Stimulated activated naive B cell treated with anti-CD40 and anti-IgM and Interleukin-4, amounts not matched to agents 10 μg/mL and 1 μg/mL and 100 μg/mL, for 72 hours (primary cell): ENCODE measurements at regions not wholly inside any gene's neighbourhood (a gene's known extent, or its start where the extent isn't known, plus 50 kb on each side); places are given as distances from the start of the nearest gene placed in this dataset.
"Not testable (repeated sequence)": the region's sequence is repeated elsewhere in the genome, so short reads cannot be mapped to it uniquely, and the experiment has no call there.

Experiments
- ATAC-seq, 2 donors: fragments of 150-1000 bp; cut with Tn5 transposase; replicated peaks; 2 replicates each; pipeline ENCODE4 v1.10.0; 2021; ENCODE audit warnings: moderate library complexity in 1 of 2
- DNase-seq: peaks from one replicate; pipeline ENCODE4 v3.0.0; 2021
- H3K27ac Mint-ChIP-seq: one replicate; pipeline ENCODE4 v1.8.0; 2022; ENCODE audit warnings: mild to moderate bottlenecking, mixed read lengths
- H3K27me3 Mint-ChIP-seq, 2 donors: one replicate each; pipeline ENCODE4 v1.8.0; 2022; ENCODE audit warnings: mixed read lengths in 2 of 2
- H3K36me3 Mint-ChIP-seq, 2 donors: one replicate each; pipeline ENCODE4 v1.8.0; 2022; ENCODE audit warnings: mixed read lengths in 2 of 2, mild to moderate bottlenecking in 1 of 2
- H3K4me1 Mint-ChIP-seq, 2 donors: one replicate each; pipeline ENCODE4 v1.8.0; 2022; ENCODE audit warnings: mixed read lengths in 2 of 2, mild to moderate bottlenecking in 1 of 2
- H3K4me3 Mint-ChIP-seq, 2 donors: one replicate each; pipeline ENCODE4 v1.8.0; 2022; ENCODE audit warnings: mild to moderate bottlenecking in 2 of 2, mixed read lengths in 2 of 2, moderate library complexity in 1 of 2
- H3K9me3 Mint-ChIP-seq, 2 donors: one replicate each; pipeline ENCODE4 v1.8.0; 2022; ENCODE audit warnings: mixed read lengths in 2 of 2, mild to moderate bottlenecking in 1 of 2

DNA sequence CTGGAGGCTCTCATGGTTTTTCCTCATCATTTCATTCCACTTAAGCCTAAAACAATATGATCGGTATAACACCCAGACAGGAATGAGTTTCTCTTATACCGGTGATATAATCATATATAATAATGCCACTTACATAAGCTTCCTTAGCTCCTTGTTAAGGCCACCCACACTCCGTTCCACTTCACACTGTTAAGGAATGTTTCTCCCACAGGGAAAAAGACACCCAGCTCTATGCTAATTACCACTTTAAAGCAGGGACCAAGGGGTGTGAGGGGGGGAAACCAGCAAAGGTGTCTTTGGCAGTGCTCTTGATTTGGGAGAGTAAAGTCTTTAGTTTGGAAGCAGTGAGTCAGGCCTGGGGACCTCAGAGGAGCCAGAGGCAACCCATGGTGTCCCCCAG is 245.4 kb downstream of the NPIPA7 start:
- H3K4me1 Mint-ChIP-seq, DNase-seq, H3K27ac Mint-ChIP-seq, H3K27me3 Mint-ChIP-seq, H3K36me3 Mint-ChIP-seq, H3K9me3 Mint-ChIP-seq, H3K4me3 Mint-ChIP-seq, ATAC-seq: not testable (repeated sequence)

DNA sequence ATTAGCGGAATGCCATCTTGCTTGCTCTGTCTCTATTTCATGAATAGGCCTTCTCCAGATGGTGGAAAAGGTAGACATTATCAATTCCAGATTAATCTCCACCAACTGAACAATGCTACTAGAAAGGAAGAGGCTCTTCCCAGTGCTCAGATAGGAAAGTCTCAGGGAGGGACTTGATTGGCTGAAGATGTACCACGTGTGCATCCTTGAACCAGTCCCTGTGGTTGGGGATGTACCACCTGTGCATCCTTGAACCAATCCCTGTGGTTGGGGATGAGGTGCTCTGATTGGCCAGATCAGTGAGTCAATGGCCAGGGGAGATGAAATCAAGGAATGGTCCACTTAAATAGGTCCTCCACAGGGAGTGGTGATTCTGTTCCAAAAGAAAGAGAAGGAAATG is 246.2 kb downstream of the NPIPA7 start:
- H3K4me1 Mint-ChIP-seq, H3K27ac Mint-ChIP-seq, H3K4me3 Mint-ChIP-seq, H3K9me3 Mint-ChIP-seq, DNase-seq, H3K36me3 Mint-ChIP-seq, H3K27me3 Mint-ChIP-seq, ATAC-seq: not testable (repeated sequence)

DNA sequence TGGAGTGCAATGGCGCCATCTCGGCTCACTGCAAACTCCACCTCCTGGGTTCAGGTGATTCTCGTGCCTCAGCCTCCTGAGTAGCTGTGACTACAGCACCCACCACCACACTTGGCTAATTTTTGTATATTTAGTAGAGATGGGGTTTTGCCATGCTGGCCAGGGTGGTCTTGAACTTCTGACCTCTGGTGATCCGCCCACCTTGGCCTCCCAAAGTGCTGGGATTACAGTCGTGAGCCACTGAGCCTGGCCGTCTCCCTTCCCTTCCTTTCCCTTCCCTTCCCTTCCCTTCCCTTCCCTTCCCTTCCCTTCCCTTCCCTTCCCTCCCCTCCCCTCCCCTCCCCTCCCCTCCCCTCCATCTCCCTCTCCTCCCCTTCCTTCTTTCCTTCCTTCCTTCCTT is 248.9 kb downstream of the NPIPA7 start:
- H3K4me3 Mint-ChIP-seq, H3K4me1 Mint-ChIP-seq, ATAC-seq, H3K27me3 Mint-ChIP-seq, H3K36me3 Mint-ChIP-seq, H3K27ac Mint-ChIP-seq, H3K9me3 Mint-ChIP-seq, DNase-seq: not testable (repeated sequence)

DNA sequence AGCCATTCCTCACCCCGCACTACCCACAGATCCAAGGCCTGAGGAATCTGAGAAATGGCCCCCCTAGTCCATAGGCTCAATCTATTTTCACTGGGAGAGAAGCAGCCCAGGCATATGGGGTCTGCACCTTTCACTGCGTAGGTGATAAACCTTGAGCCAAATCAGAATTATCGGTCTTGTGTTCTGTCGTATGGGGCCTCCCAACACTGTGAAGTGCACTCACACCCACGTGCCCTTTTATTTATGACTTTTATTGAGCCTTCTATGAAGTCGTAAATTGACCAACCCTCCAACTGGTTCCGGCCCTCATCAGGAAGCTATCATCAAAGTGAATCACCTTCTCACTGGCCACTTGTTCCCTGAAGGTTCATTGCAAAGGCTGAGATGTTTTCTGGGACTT is 259.3 kb downstream of the NPIPA7 start:
- H3K9me3 Mint-ChIP-seq, ATAC-seq, H3K27me3 Mint-ChIP-seq, H3K4me1 Mint-ChIP-seq, H3K4me3 Mint-ChIP-seq, H3K36me3 Mint-ChIP-seq, H3K27ac Mint-ChIP-seq, DNase-seq: not testable (repeated sequence)

DNA sequence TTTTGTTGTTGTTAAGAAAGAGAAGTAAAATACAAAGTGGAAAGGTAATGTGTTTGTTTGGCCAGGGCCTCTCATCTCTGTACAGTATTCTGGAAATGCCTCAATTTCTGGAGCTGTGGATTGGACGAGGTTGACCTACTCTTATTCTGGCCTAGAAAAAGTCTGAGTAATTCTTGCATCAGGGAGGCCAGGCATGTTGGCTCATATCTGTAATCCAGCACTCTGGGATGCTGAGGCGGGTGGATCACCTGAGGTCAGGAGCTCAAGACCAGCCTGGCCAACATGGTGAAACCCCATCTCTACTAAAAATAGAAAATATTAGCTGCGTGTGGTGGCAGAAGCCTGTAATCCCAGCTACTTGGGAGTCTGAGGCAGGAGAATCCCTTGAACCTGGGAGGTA is 259.8 kb downstream of the NPIPA7 start:
- ATAC-seq, H3K27me3 Mint-ChIP-seq, H3K27ac Mint-ChIP-seq, H3K4me3 Mint-ChIP-seq, H3K4me1 Mint-ChIP-seq, H3K9me3 Mint-ChIP-seq, DNase-seq, H3K36me3 Mint-ChIP-seq: not testable (repeated sequence)

DNA sequence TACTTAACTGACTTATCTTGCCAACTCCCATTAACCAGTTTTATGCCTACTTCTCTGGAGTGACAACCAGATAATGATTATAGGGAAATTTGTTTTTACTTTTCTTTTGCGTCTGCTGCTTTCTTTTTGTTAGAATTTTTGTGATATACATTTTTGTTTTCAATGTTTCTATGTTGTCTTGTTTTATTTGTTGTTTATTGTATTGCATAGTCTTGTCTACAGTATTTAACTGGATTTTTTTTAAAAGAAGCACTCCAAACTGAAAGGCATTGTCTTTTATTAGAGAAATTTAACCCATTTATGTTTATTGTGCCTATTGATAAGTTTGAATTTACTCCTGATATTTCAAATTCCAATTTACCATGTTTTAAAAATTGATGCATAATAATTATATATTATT is 264.9 kb downstream of the NPIPA7 start:
- H3K4me3 Mint-ChIP-seq, H3K27ac Mint-ChIP-seq, H3K9me3 Mint-ChIP-seq, ATAC-seq, DNase-seq, H3K36me3 Mint-ChIP-seq, H3K27me3 Mint-ChIP-seq, H3K4me1 Mint-ChIP-seq: not testable (repeated sequence)

DNA sequence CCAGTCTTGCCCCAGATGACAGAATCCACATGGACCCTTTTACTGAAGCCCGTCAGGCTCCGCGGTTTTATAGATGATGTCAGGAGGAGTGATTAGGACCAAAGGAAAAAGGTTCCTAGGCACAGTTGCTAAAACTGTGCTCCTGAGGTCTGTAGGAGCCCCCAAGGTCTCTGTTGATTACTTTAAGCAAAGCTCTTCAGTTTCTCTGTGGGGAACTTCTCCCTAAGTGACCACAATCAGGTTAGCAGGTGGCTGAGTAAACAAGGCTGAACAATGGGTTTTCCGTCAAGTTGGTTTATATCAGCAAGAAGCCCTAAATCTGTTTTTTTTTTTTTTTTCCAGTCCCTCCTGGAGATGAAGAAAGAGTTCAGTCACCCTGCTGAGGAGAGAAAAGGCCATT is 269.1 kb downstream of the NPIPA7 start:
- not testable (repeated sequence) for H3K4me1 Mint-ChIP-seq, H3K36me3 Mint-ChIP-seq, H3K4me3 Mint-ChIP-seq, DNase-seq, ATAC-seq, H3K9me3 Mint-ChIP-seq, H3K27me3 Mint-ChIP-seq, H3K27ac Mint-ChIP-seq

DNA sequence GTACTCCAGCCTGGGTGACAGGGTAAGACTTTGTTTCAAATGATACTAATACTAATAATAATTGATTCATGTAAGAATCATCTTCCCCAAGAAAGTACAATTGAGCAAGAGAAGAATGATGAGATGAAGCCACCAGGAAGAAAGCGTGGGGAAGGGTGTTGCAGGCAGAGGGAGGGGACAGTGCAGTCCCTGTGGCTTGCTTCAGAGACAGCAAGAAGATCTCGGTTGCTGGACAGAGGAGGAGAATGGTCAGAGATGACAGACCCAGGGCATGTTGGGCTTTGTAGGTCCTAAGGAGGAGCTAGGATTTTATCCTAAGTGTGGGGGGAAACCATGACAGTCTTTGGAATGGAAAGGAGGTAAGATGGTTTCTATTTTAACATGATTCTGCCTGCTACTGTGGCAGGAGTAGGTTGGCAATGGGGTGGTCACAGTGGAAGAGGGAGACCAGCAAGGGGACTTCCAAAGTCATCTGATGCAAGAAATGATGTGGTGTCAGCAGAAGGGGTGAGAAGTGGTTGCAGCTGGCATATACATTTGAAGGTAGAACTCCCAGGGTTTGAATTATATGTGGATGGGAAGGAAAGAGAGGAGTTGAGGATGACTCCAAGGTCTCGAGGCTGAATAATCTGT is 293.4 kb downstream of the NPIPA7 start:
- H3K27me3 Mint-ChIP-seq, H3K4me1 Mint-ChIP-seq, H3K9me3 Mint-ChIP-seq, DNase-seq, H3K36me3 Mint-ChIP-seq, ATAC-seq, H3K27ac Mint-ChIP-seq, H3K4me3 Mint-ChIP-seq: not testable (repeated sequence)

DNA sequence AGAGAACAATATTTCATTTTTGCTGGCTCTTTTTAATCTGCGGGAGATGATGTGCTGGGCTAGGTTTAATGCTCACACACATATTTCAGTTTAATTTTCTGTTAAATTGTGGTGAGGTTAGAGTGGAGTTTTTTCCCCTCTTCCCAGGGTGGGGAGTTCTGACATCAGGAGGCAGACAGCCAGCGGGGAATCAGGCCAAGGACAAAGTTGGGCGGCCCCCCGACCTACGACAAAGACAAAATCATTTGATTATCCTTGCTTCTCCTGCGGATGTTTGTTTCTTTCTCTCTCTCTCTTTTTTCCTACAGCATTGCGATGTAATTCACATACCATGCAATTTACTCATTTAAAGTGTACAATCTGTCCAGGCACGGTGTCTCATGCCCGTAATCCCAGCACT is 295.9 kb downstream of the NPIPA7 start:
- not testable (repeated sequence) for DNase-seq, H3K36me3 Mint-ChIP-seq, H3K27ac Mint-ChIP-seq, H3K4me1 Mint-ChIP-seq, H3K4me3 Mint-ChIP-seq, H3K9me3 Mint-ChIP-seq, ATAC-seq, H3K27me3 Mint-ChIP-seq

DNA sequence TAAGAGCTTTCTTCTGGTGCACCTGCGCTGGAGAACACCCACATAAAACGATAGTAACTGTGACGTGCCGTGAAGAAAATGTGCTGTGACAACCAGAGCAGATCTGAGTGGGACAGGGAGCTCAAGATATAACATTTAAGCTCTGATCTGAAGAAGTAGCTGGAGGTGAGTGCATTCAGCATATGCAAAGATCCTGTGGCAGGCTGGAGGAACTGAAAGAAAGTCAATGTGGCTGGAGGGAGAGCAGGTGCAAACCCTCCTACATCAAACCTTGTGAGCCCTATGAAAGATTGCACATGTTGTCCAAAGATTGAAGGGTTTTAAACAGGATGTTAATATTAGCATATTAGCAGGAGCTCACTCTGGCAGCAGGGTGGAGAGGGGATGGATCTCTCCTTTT is 342.9 kb downstream of the NPIPA7 start:
- ATAC-seq, H3K4me3 Mint-ChIP-seq, H3K9me3 Mint-ChIP-seq: not testable (repeated sequence)

DNA sequence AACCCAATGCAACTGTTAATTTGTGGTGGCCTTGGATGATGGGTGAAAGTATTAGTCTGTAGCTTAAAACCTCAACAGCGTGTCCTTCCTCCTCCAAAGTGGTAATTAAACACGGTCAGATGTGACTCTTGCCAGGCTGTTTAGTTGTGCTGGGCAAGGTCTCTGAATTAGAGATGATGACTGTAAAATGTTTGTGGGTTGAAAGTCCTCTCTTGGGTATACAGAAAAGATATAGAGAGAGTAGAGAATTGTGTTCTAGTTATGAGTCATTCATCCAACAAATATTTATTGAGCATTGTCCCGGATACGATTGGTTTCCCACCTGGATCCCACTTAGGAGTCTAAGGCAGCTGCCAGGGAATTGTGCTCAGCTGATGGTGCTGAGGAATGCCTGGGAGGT is 343.7 kb downstream of the NPIPA7 start:
- not testable (repeated sequence) for H3K4me1 Mint-ChIP-seq, H3K27me3 Mint-ChIP-seq, H3K9me3 Mint-ChIP-seq, H3K4me3 Mint-ChIP-seq, H3K36me3 Mint-ChIP-seq, ATAC-seq, DNase-seq, H3K27ac Mint-ChIP-seq

More for the DNA sequence above, 342.9 kb downstream of the NPIPA7 start:
- DNase-seq, H3K27me3 Mint-ChIP-seq, H3K36me3 Mint-ChIP-seq, H3K27ac Mint-ChIP-seq, H3K4me1 Mint-ChIP-seq: not testable (repeated sequence)

DNA sequence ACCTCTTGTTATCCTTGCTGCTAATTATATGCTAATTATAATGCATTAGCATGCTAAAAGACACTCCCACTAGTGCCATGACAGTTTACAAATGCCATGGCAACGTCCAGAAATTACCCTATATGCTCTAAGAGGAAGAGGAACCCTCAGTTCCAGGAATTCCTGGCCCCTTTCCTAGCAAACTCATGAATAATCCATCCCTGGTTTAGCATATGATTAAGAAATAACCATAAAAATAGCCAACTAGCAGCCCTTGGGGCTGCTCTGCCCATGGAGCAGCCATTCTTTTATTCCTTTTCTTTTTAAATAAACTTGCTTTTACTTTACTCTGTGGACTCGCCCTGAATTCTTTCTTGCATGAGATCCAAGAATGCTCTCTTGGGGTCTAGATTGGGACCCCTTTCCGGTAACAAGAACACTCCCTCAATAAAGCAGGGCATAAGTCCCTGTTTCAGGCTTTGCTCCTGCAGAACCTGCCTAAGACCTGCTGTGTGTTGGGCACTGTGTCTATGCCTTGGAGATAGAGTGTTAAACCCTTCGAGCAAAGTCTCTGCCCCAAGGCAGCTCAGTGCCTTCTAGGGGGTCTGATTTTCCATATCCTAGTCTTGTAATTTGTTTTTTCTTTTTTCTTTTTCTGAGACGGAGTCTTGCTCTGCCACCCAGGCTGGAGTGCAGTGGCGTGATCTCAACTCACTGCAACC is 345.0 kb downstream of the NPIPA7 start:
- not testable (repeated sequence) for ATAC-seq, H3K9me3 Mint-ChIP-seq, H3K27me3 Mint-ChIP-seq, DNase-seq, H3K4me1 Mint-ChIP-seq, H3K27ac Mint-ChIP-seq, H3K4me3 Mint-ChIP-seq, H3K36me3 Mint-ChIP-seq

DNA sequence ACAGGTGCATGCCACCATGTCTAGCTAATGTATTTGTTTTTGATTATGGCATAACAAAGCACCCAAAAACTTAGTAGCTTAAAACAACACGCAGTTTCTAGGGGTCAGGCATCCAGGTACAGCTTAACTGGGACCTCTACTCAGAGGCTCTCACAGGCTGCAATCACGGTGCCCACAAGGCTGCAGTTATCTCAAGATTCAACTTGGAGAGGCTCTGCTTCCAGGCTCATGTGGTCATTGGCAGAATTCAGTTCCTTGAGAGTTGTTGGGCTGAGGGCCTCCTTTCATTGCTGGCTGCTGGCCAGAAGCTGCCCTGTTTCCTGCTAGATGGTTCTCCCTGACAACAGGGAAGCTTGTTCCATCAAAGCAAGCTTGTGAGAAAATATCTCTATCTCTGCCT is 348.1 kb downstream of the NPIPA7 start:
- ATAC-seq, H3K9me3 Mint-ChIP-seq, H3K4me1 Mint-ChIP-seq: not testable (repeated sequence)

DNA sequence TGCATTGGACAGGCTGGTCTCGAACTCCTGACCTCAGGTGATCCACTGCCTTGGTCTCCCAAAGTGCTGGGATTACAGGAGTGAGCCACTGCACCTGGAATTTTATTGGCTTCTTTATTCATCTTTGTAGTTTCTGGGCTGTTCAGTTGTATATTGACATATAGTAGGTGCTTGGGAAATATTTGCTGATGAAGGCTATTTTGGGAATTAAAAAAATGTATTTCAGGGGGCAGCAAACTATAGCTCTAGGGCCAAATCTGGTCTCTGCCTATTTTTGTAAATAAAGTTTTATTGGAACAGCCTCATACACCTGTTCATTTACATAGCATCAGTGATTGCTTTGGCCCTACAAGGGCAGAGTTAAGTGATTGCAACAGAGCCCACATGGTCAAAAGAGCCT is 363.6 kb downstream of the NPIPA7 start:
- H3K4me3 Mint-ChIP-seq, ATAC-seq, DNase-seq, H3K27ac Mint-ChIP-seq, H3K4me1 Mint-ChIP-seq, H3K27me3 Mint-ChIP-seq, H3K9me3 Mint-ChIP-seq, H3K36me3 Mint-ChIP-seq: not testable (repeated sequence)

More for the DNA sequence above, 348.1 kb downstream of the NPIPA7 start:
- H3K27ac Mint-ChIP-seq, H3K27me3 Mint-ChIP-seq, H3K36me3 Mint-ChIP-seq, H3K4me3 Mint-ChIP-seq, DNase-seq: not testable (repeated sequence)

DNA sequence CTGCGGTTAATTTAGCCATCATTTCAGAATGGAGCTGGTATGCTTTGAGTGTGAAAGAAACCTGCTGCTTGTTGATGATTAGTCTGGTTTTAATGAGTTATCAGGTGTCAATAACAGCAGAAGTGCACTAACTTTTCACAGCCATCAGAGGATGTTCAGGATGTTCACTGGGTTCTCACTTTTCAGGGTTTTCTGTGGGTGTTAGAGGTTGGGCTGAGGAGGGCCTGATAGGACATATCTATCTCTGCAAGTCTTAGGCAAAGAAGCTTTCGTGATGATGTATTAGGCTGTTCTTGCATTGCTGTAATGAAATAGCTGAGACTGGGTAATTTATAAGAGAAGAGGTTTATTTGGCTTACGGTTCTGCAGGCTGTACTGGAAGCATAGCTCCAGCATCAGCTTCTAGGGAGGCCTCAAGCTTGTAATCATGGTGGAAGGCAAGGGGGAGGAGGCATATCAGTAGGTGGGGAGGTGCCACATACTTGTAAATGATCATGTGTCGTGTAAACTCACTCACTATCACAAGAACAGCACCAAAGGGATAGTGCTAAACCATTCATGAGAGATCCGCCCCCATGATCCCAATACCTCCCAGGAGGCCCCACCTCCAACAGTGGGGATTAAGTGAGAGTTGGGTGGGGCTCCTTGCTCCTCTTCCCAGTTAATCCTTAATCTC is 376.2 kb downstream of the NPIPA7 start:
- not testable (repeated sequence) for H3K4me3 Mint-ChIP-seq, H3K36me3 Mint-ChIP-seq, ATAC-seq, H3K4me1 Mint-ChIP-seq, H3K27me3 Mint-ChIP-seq, H3K9me3 Mint-ChIP-seq, H3K27ac Mint-ChIP-seq, DNase-seq
